ENCODE measurements at regions not wholly inside any gene's neighbourhood (a gene's known extent, or its start where the extent isn't known, plus 50 kb on each side); places are given as distances from the start of the nearest gene placed in this dataset.

DNA sequence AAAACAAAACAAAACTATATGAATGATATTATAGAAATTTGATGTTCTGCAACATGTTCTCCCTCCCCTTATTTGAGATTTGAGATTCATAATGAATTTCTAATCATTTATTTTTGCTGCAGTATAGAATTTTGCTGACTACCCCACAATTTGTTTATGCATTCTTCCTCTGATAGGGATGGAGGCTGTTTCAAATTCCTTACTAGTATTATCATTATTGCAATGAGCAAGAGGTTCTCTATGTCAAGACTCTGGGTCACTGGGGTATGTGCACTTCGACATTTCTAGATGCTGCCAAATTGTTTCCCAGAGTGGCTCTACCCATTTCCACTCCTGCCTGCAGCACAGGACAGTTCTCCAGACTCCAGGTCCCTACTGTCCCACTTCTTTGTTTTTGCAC is 54.9 kb upstream of the DAB2IP start:
- no peak overlapping the region for H3K27ac ChIP-seq
- intact Hi-C loops (cut with DNase I; ENCODE audit: low total_unique reads): no loop called here
- no peaks in the 10 kb centered on the region for H3K27me3 ChIP-seq
- peaks cover 0 to 31% (median 23%) of the 10 kb centered on the region in 4 donors for H3K4me1 ChIP-seq
- H3K36me3 ChIP-seq: no peaks in the 10 kb centered on the region
- TF ChIP-seq, protein P1, sequence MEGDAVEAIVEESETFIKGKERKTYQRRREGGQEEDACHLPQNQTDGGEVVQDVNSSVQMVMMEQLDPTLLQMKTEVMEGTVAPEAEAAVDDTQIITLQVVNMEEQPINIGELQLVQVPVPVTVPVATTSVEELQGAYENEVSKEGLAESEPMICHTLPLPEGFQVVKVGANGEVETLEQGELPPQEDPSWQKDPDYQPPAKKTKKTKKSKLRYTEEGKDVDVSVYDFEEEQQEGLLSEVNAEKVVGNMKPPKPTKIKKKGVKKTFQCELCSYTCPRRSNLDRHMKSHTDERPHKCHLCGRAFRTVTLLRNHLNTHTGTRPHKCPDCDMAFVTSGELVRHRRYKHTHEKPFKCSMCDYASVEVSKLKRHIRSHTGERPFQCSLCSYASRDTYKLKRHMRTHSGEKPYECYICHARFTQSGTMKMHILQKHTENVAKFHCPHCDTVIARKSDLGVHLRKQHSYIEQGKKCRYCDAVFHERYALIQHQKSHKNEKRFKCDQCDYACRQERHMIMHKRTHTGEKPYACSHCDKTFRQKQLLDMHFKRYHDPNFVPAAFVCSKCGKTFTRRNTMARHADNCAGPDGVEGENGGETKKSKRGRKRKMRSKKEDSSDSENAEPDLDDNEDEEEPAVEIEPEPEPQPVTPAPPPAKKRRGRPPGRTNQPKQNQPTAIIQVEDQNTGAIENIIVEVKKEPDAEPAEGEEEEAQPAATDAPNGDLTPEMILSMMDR (IDR thresholded peaks at IDR 0.05): no peak
- no peak overlapping the region for H3K4me3 ChIP-seq
- DNase-seq: no peak
- no peaks in the 10 kb centered on the region for H3K9me3 ChIP-seq

DNA sequence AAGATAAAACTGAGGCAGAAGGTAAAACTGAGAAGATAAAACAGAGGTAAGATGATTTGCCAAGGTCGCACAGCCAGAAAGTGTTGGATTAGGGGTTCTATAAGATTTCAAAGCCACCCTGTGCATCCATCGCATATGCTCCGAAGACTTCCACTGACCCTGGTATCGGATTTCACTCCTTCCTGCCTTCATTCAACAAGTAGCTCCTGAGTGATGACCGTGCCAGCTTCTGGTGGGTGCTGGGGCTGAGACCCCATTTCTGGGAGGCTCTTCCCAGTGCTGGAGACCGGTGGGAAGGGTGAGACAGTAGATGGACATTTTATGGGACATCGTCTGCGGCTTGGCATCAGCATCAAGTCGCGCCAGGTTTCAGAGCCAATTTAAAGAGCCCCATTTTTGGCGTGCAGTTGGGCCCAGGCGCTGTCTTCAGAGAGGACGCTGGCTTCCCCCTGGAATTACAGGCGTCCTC is 53.7 kb upstream of the DAB2IP start:
- H3K9me3 ChIP-seq: no peaks in the 10 kb centered on the region
- H3K36me3 ChIP-seq: no peaks in the 10 kb centered on the region
- peak overlapping the region; percentile 68 to 71 for H3K4me3 ChIP-seq
- intact Hi-C loops (cut with DNase I; ENCODE audit: low total_unique reads): no loop called here
- H3K4me1 ChIP-seq: peaks cover 0 to 33% (median 24%) of the 10 kb centered on the region in 4 donors
- H3K27ac ChIP-seq: peak overlapping the region; percentile 84 to 85
- no peak for DNase-seq
- TF ChIP-seq, protein P1 (IDR thresholded peaks at IDR 0.05): no peak
- no peaks in the 10 kb centered on the region for H3K27me3 ChIP-seq

DNA sequence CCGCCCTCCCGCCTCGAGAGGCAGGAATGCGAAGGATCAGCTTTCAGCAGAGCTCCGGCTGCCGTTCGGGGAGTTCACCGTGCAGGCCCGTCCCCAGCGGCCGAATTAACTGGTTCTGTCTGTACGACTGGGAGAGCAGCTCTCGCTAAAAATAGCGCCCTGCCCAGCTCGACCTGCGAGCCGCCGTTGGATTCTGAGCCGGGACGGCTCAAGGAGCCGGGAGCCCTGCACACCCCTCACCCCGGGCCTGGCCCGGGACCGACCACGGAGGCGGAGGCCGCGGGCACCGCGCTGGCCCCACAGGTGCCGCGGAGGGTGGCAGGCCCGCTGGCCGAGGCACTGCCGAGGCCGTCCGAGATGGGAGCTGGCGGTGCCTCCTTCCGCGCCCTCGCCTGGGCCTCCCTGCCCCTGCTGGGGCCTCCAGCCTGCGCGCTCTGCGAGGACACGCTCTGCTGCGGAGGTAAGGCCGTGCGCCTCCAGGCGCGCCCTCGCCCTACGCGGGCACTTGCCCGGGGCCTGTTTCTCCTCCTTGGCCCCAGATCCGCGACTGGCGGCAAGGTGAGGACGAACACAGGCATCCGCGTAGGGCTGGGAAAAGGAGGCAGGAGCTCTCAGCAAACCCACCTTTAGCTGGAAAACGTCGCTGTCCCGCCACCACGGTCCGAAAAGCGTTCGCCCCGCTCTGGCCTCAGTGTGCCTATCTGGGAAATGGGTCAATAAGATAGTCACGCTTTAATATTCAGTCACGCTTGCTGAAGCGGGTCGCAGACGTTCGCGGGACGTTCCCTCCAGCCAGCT is 53.1 kb upstream of the DAB2IP start:
- TF ChIP-seq, protein P1 (IDR thresholded peaks at IDR 0.05): peak; percentile 28 to 39
- intact Hi-C loops (cut with DNase I; ENCODE audit: low total_unique reads): no loop called here
- peak; percentile 38 to 91 for DNase-seq
- peaks cover 0 to 33% (median 24%) of the 10 kb centered on the region in 4 donors for H3K4me1 ChIP-seq
- H3K36me3 ChIP-seq: no peaks in the 10 kb centered on the region
- peak overlapping the region; percentile 84 to 85 for H3K27ac ChIP-seq
- H3K4me3 ChIP-seq: peak overlapping the region; percentile 68 to 71
- no peaks in the 10 kb centered on the region for H3K27me3 ChIP-seq
- no peaks in the 10 kb centered on the region for H3K9me3 ChIP-seq

DNA sequence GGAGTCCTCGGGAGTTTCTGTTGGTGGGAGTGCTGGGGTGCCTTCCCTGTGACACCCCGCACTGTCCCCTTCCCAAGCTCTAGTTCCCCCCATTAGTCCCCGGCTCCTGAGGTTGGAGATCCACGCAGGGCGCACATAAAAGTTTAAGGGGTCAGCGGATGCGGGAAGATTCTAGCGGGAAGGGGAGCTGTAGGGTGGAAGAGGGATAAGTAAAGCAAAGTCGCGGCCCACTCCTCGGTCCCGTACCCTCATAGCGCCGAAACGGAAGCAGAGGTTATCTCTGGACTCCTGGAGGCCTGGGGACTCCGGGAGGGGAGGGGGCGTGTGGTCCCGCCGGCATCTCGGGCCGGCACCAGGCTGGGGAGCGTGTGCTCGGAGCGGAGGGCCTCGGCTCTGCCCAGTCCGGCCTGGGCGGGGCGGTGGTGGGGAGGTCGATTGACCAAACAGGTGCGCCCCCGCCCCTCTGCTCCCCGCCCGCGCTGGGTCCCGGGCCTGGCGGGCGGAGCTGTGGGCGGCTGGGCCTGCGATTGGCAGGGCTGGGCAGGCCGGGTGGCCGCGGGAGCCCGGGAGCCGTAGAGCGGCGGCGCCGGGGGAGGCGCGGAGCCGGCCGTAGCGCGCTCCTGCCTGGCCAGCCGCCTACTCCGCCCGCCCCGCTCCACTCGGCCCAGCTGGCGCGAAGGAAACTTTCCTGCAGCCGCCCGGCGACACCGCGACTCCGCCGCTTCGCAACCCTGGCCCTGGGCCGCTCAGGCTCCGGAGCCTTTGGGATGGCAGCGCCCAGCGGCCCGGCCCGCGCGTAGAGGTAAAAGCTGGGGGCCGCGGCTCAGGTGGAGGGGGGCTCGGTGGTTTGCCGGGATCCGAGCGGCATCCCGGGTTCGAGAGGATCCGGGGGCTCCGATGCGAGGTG is 52.2 kb upstream of the DAB2IP start:
- peak; percentile 67 to 92 for DNase-seq
- Histone ChIP-seq H3K4me1 (peaks cover 0 to 38% (median 28%) of the 10 kb centered on the region in 4 donors), H3K27me3 (no peaks in the 10 kb centered on the region)

More for the DNA sequence above, 52.2 kb upstream of the DAB2IP start:
- peak overlapping the region; percentile 68 to 71 for H3K4me3 ChIP-seq
- no peaks in the 10 kb centered on the region for H3K9me3 ChIP-seq
- TF ChIP-seq, protein P1 (IDR thresholded peaks at IDR 0.05): no peak
- intact Hi-C loops (cut with DNase I; ENCODE audit: low total_unique reads): no loop called here
- no peaks in the 10 kb centered on the region for H3K36me3 ChIP-seq
- H3K27ac ChIP-seq: peak overlapping the region; percentile 84 to 85
